Peyer's patch (tissue), 4 donors: ENCODE measurements at regions not wholly inside any gene's neighbourhood (a gene's known extent, or its start where the extent isn't known, plus 50 kb on each side); places are given as distances from the start of the nearest gene placed in this dataset.

Experiments
- DNase-seq, 3 donors: peaks; one replicate each; pipeline ENCODE4 v3.0.0-alpha.2; 2017 to 2019
- H3K27ac ChIP-seq, 4 donors: fragments of 200-600 bp; sonication (generic); one replicate each; pipeline ENCODE4 v1.5.1; 2016 to 2019
- H3K27me3 ChIP-seq, 2 donors: fragments of 200-600 bp; sonication (generic); one replicate each; pipeline ENCODE4 v1.5.1; 2019
- H3K36me3 ChIP-seq, 3 donors: fragments of 200-600 bp; sonication (generic); one replicate each; pipeline ENCODE4 v1.5.1; 2016 to 2019
- H3K4me1 ChIP-seq, 4 donors: fragments of 200-600 bp; sonication (generic); one replicate each; pipeline ENCODE4 v1.5.1; 2016 to 2019
- H3K4me3 ChIP-seq, 4 donors: fragments of 200-600 bp; sonication (generic); 1 replicate in 3 of 4; 2 replicates in 1 of 4; pipeline ENCODE4 v1.5.1; 2016 to 2019; ENCODE audit warnings: mild to moderate bottlenecking in 1 of 4
- H3K9me3 ChIP-seq, 4 donors: fragments of 200-600 bp; sonication (generic); one replicate each; pipeline ENCODE4 v1.5.1; 2016 to 2019; ENCODE audit warnings: mild to moderate bottlenecking in 1 of 4
- POLR2A ChIP-seq, 2 donors: fragments of 450-650 bp; IDR thresholded peaks; one replicate each; pipeline ENCODE4 v1.5.1; 2017; ENCODE audit warnings: antibody characterized with exemption in 2 of 2, mild to moderate bottlenecking in 2 of 2, moderate library complexity in 2 of 2
- TF ChIP-seq, protein P1 (sequence below), 6 experiments: fragments of 450-650 bp in 4 of 6; fragments of 200-600 bp in 2 of 6; sonication (generic) in 1 of 6; IDR thresholded peaks; one replicate each; pipeline ENCODE4 v1.5.1; 2017 to 2019; ENCODE audit warnings: antibody characterized with exemption in 6 of 6, mild to moderate bottlenecking in 3 of 6, moderate library complexity in 1 of 6

DNA sequence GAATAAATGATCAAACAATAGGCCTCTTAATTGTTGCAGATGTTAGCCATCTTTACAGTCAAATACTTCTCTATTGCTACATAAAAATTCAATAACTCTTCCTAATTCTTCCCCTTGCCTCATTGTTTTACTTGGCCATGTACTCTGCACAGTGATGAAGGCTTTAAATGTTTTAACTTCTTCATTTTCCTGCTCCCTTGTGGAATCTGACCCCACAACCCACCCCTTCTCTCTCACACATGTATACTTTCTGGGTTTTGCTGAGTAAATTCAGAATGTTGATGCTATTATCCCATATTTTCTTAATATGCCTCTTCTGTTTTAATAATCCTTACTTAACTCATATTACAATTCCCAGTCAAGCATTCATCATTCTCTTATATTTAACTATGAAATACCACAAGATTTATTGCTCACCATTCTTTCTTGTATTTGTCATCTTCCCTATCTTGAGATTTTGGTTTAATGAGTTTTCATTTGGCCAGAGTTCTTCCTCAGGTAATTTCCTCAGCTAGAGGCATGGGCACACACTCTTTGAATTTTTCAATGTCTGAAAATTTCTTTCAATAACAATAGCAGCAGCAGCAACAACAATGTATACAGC lies 327.8 kb upstream of the USP24 start:
- H3K4me3 ChIP-seq, result no peak overlapping the region

DNA sequence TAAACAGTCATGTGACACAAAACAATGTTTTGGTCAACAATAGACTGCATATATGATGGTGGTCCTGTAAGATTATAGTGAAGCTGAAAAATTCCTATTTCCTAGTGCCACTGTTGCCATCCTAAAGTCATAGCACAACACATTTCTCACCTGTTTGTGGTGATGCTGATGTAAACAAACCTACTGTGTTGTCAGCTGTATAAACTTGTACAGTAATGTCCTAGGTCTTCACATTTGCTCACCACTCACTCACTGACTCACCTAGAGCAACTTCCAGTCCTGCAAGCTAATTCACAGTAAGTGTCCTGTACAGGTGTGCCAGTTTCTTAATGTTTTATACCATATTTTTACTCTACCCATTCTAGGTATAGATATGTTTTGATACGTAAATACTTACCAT lies 326.1 kb upstream of the USP24 start:
- no peaks in the 10 kb centered on the region for H3K4me1 ChIP-seq
- no peak for TF ChIP-seq POLR2A (IDR thresholded peaks at IDR 0.05)
- TF ChIP-seq, protein P1, sequence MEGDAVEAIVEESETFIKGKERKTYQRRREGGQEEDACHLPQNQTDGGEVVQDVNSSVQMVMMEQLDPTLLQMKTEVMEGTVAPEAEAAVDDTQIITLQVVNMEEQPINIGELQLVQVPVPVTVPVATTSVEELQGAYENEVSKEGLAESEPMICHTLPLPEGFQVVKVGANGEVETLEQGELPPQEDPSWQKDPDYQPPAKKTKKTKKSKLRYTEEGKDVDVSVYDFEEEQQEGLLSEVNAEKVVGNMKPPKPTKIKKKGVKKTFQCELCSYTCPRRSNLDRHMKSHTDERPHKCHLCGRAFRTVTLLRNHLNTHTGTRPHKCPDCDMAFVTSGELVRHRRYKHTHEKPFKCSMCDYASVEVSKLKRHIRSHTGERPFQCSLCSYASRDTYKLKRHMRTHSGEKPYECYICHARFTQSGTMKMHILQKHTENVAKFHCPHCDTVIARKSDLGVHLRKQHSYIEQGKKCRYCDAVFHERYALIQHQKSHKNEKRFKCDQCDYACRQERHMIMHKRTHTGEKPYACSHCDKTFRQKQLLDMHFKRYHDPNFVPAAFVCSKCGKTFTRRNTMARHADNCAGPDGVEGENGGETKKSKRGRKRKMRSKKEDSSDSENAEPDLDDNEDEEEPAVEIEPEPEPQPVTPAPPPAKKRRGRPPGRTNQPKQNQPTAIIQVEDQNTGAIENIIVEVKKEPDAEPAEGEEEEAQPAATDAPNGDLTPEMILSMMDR (IDR thresholded peaks at IDR 0.05), result no peak
- H3K27me3 ChIP-seq, result no peaks in the 10 kb centered on the region
- no peaks in the 10 kb centered on the region for H3K9me3 ChIP-seq
- no peak overlapping the region for H3K4me3 ChIP-seq
- H3K27ac ChIP-seq, result no peak overlapping the region
- DNase-seq, result no peak
- H3K36me3 ChIP-seq, result no peaks in the 10 kb centered on the region

More for the DNA sequence above, 327.8 kb upstream of the USP24 start:
- TF ChIP-seq, protein P1 (IDR thresholded peaks at IDR 0.05), result no peak
- no peak for TF ChIP-seq POLR2A (IDR thresholded peaks at IDR 0.05)
- no peaks in the 10 kb centered on the region for H3K9me3 ChIP-seq
- DNase-seq, result no peak
- H3K27ac ChIP-seq, result no peak overlapping the region
- H3K4me1 ChIP-seq, result no peaks in the 10 kb centered on the region
- no peaks in the 10 kb centered on the region for H3K27me3 ChIP-seq
- H3K36me3 ChIP-seq, result no peaks in the 10 kb centered on the region

DNA sequence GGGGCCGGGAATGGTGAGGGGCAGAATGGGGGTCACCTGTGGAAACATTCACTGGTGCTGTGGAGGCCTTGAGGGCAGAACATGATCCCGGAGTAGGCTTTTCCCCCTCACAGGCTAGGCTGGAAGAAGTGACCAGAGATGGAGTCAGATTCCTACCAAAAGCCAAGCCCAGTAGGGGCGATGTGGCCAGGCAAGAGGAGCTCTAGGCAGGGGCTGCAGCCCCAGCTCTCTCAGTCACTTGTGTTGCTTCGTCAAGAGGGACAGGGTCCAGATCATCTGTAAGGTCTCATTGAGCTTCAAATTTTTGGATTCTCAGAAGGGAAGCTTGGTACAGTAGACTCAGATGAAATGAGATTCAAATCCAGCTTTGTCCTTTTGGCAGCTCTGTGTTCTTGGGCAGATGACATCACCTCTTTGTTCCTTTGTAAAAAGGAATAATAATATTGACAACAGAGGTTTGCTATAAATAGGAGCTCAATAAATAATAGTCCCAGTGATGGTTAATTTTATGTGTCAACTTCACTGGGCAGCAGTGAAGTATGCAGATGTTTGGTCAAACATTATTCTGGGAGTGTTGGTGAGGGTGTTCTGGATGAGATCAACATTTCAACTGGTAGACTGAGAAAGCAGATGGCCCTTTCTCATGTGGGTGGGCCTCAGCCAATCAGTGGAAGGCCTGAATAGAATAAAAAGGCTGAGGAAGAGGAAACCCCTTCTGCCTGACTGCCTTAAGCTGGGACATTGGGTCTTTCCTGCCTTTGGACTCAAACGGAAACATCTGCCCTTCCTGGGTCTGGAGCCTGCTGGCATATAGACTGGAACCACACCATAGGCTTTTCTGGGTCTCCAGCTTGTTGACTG lies 324.7 kb upstream of the USP24 start:
- TF ChIP-seq POLR2A (IDR thresholded peaks at IDR 0.05), result no peak
- TF ChIP-seq, protein P1 (IDR thresholded peaks at IDR 0.05), result no peak
- Histone ChIP-seq H3K27me3 (no peaks in the 10 kb centered on the region), H3K27ac (no peak overlapping the region), H3K36me3 (no peaks in the 10 kb centered on the region), H3K4me3 (no peak overlapping the region), H3K9me3 (no peaks in the 10 kb centered on the region), H3K4me1 (no peaks in the 10 kb centered on the region)
- DNase-seq, result no peak

DNA sequence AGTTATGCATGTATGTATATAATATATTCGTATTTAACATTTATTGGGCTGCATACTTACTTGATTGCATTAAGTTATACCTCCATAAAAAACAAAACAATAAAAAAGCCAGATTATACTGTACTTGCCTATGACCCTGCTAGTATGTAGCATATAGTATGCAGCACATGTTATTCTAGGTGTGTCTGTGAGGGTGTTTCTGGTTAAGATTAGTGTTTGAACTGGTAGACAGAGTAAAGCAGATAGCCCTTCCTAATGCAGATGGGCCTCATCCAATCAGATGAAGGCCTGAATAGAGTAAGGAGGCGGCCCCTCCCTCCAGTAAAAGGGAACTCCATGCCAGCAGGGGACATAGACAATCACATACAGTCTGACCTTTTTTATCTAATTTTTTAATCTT lies 323.3 kb upstream of the USP24 start:
- TF ChIP-seq POLR2A (IDR thresholded peaks at IDR 0.05), result no peak
- TF ChIP-seq, protein P1 (IDR thresholded peaks at IDR 0.05), result no peak

DNA sequence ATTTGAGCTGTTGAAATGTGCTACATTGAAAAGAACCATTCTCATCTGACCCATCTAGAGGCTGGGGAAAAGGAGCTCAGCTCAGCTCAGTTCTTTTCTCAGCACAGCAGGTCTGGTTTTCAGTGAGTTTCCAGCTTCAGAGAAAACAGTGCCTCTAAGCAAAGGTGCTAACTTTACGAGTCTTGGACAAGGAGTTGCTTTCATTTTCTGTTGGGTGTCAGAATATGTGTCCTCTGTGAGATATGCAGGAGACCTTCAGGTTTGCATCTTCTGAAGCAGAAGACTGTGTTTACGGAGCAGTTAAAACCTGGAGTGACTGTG lies 321.3 kb upstream of the USP24 start:
- Histone ChIP-seq H3K4me3 (no peak overlapping the region), H3K27ac (no peak overlapping the region), H3K27me3 (no peaks in the 10 kb centered on the region), H3K4me1 (no peaks in the 10 kb centered on the region), H3K36me3 (no peaks in the 10 kb centered on the region), H3K9me3 (no peaks in the 10 kb centered on the region)
- TF ChIP-seq, protein P1 (IDR thresholded peaks at IDR 0.05), result no peak
- no peak for TF ChIP-seq POLR2A (IDR thresholded peaks at IDR 0.05)
- DNase-seq, result no peak

More for the DNA sequence above, 323.3 kb upstream of the USP24 start:
- DNase-seq, result no peak
- Histone ChIP-seq H3K27ac (no peak overlapping the region), H3K4me3 (no peak overlapping the region), H3K36me3 (no peaks in the 10 kb centered on the region), H3K9me3 (no peaks in the 10 kb centered on the region), H3K4me1 (no peaks in the 10 kb centered on the region), H3K27me3 (no peaks in the 10 kb centered on the region)
